HUES64 (cell line): ENCODE measurements at regions not wholly inside any gene's neighbourhood (a gene's known extent, or its start where the extent isn't known, plus 50 kb on each side); places are given as distances from the start of the nearest gene placed in this dataset.

Experiments used
- H3K27ac ChIP-seq: 2 replicates; pipeline ENCODE4 v1.7.0; 2013; ENCODE audit warnings: low read depth, low read length, inconsistent platforms
- H3K27me3 ChIP-seq: 2 replicates; pipeline ENCODE4 v1.6.1; 2013; ENCODE audit warnings: mild to moderate bottlenecking, low read length; ENCODE audit not compliant: insufficient read depth
- H3K36me3 ChIP-seq: 2 replicates; pipeline ENCODE4 v1.6.1; 2013; ENCODE audit warnings: mild to moderate bottlenecking, low read length; ENCODE audit not compliant: insufficient read depth
- H3K4me1 ChIP-seq: 2 replicates; pipeline ENCODE4 v1.6.1; 2013; ENCODE audit warnings: mild to moderate bottlenecking, low read length, moderate library complexity; ENCODE audit not compliant: insufficient read depth
- H3K4me3 ChIP-seq: 2 replicates; pipeline ENCODE4 v1.5.1; 2013; ENCODE audit warnings: mild to moderate bottlenecking, low read length, moderate library complexity
- H3K9ac ChIP-seq: 2 replicates; pipeline ENCODE4 v1.6.1; 2013; ENCODE audit warnings: mild to moderate bottlenecking, low read depth, low read length
- H3K9me3 ChIP-seq: 2 replicates; pipeline ENCODE4 v1.6.1; 2013; ENCODE audit warnings: low read depth, low read length; ENCODE audit not compliant: insufficient read depth
- WGBS: fragments of 150-250, 120-280 bp; methylation state at CpG from one replicate; pipeline ENCODE4 v1.1.7; 2013; ENCODE audit warnings: missing lambda C conversion rate; 5-methylcytosine and 5-hydroxymethylcytosine counted together

DNA sequence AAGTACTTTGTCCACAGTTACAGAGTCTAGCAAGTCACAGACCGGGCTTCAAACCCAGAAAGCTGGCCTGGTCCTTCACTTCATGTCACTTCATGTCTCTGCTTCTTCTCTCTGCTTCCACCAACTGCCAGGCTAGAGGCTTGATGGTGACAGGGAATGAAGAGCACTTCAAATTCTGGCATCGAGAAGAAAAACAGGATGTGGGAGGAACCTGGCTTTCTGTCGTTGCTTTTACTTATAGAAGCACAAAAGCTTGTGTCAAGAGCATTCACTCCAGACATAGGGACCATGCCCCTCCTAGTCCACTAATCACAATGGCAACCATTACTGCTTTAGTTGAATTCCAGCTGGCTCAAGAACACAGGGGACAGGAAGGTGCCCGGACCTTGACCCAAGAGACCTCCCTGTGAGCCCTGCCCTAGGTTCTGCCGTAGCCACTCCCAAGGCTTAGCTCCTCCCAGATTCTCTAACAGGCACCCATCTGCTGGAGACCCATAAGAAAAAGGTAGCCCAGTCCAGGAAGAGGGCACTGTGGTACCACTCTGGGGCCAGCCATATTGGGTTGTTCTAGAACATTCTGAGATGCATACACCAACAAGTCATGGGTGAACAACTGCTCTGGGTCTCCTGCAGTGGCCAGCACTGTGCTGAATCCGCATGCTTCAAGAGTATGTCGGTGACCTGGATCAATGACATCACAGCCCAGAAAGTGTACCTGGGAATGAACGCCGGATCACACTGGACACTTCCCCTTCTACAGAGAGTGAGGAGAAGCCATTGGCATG, 181.8 kb downstream of the C16orf95 start:
- WGBS = 81% methylated on average over 9 of the region's 9 CpGs

GRCh38 chr16:87138316-87138715, 178.9 kb downstream of the C16orf95 start:
- no peaks in the 10 kb centered on the region for H3K4me1 ChIP-seq
- no peaks in the 10 kb centered on the region for H3K36me3 ChIP-seq
- no peak overlapping the region for H3K4me3 ChIP-seq
- H3K27me3 ChIP-seq = no peaks in the 10 kb centered on the region
- no peaks in the 10 kb centered on the region for H3K9me3 ChIP-seq
- H3K9ac ChIP-seq = no peak overlapping the region
- H3K27ac ChIP-seq = no peak overlapping the region
- WGBS = 91% methylated on average over 4 of the region's 4 CpGs

More for the DNA sequence above, 181.8 kb downstream of the C16orf95 start:
- H3K27me3 ChIP-seq = no peaks in the 10 kb centered on the region
- no peak overlapping the region for H3K9ac ChIP-seq
- no peaks in the 10 kb centered on the region for H3K36me3 ChIP-seq
- no peak overlapping the region for H3K4me3 ChIP-seq
- H3K4me1 ChIP-seq = peaks cover 4% of the 10 kb centered on the region; the same call in 1 of the 2 replicates
- H3K27ac ChIP-seq = no peak overlapping the region
- H3K9me3 ChIP-seq = no peaks in the 10 kb centered on the region

- Histone ChIP-seq H3K9ac (no peak overlapping the region), H3K36me3 (no peaks in the 10 kb centered on the region), H3K9me3 (no peaks in the 10 kb centered on the region), H3K4me3 (no peak overlapping the region), H3K27me3 (no peaks in the 10 kb centered on the region), H3K4me1 (no peaks in the 10 kb centered on the region), H3K27ac (no peak overlapping the region)
- WGBS = 93% methylated on average over 13 of the region's 13 CpGs
Observed at GRCh38 chr16:87138738-87139267, 178.4 kb downstream of the C16orf95 start.

DNA sequence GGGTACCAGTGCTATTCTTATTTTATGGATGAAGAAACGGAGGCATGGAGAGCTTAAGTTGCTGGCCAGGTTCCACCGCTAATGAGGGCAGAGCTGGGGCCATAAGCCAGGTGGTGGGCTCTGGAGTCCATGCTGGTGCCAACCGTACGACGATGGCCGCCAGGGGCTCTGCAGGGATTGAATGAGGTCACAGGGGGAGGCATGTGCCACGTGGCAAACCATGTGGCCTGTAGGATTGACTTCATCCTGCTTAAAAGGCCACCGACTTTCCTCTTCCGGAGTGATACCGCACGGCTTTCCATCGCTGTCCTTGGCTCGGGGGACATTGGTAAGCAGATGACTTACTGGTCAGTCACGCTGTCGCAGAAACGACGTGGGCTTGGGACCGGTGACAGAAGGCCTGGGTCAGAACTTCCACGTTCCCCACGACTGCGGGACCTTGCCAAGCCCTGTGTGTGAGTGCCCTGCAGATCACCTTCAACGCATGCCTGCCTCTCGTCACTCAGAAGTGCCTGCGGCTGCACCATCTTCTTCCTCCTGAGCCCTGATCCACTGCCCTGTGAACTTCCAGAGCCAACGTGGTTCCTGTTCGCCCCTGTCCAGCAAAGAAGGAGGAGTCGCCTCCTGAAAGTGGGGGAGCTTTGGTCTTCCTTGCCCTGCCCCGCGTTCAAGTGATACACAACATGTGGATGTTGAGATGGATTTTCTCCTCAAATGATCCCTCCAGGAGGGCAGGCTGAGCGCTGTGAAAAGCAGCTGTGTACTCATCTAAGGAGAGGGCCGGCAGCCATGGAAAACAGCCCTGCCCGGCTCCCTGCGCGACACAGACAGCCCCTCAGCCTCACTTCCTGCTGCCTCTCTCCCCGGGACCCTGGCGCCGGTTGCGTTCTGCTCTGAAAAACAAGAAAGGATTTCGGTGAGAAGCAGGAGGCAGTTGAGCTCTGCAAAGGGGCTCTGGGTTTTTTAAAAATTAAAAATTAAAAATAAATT, 176.7 kb downstream of the C16orf95 start:
- Histone ChIP-seq H3K9ac (no peak overlapping the region), H3K4me1 (no peaks in the 10 kb centered on the region), H3K27me3 (no peaks in the 10 kb centered on the region), H3K27ac (no peak overlapping the region), H3K9me3 (no peaks in the 10 kb centered on the region), H3K36me3 (no peaks in the 10 kb centered on the region), H3K4me3 (no peak overlapping the region)
- WGBS = 94% methylated on average over 39 of the region's 39 CpGs

DNA sequence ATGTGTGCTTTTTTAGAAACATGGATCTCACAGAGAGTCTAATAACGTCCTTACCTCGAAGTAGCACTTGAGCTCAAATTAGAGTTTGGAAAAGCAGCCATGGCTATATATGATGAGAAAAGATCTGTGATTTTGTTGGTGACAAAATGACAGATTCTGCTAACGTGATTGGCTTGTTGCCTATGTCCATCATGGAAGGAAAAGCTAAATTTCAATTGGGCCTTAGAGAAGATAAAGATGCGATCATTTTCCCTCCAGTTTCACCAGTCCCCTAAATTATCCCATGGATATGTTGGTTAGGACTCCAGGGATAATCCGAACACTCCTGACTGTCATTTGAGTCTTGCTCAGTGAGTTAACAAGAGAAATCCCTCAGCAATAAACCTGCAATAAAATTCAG, 175.8 kb downstream of the C16orf95 start:
- Histone ChIP-seq H3K4me1 (no peaks in the 10 kb centered on the region), H3K36me3 (no peaks in the 10 kb centered on the region), H3K27ac (no peak overlapping the region), H3K4me3 (no peak overlapping the region), H3K27me3 (no peaks in the 10 kb centered on the region), H3K9me3 (no peaks in the 10 kb centered on the region), H3K9ac (no peak overlapping the region)
- WGBS = 86% methylated on average over 5 of the region's 5 CpGs

- no peaks in the 10 kb centered on the region for H3K9me3 ChIP-seq
- no peak overlapping the region for H3K4me3 ChIP-seq
- no peaks in the 10 kb centered on the region for H3K4me1 ChIP-seq
- H3K27me3 ChIP-seq = no peaks in the 10 kb centered on the region
- no peak overlapping the region for H3K9ac ChIP-seq
- no peaks in the 10 kb centered on the region for H3K36me3 ChIP-seq
- 64% methylated on average over 15 of the region's 15 CpGs for WGBS
- no peak overlapping the region for H3K27ac ChIP-seq
Observed at GRCh38 chr16:87143661-87144121, 173.5 kb downstream of the C16orf95 start.

DNA sequence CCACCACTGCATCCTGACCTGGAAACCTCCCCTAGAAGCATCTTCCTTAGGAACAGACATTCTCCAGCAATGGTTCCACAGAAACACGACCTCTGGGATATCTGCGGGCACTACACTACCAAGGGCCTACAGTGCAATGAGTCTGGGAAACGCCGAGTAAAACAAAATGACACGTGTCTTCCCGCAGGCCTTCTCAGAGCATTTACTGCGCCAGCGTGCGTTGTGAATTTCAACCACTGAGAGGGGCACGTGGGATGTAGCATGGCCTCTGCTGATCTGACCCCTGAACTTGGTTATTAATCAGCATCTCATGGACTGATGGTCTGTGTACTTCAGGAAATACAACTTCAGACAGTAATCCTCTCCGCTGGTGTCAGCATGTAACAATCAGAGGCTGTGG, 173.0 kb downstream of the C16orf95 start:
- no peak overlapping the region for H3K4me3 ChIP-seq
- no peaks in the 10 kb centered on the region for H3K4me1 ChIP-seq
- H3K27ac ChIP-seq = no peak overlapping the region
- H3K27me3 ChIP-seq = no peaks in the 10 kb centered on the region
- 94% methylated on average over 11 of the region's 11 CpGs for WGBS
- H3K36me3 ChIP-seq = no peaks in the 10 kb centered on the region
- H3K9ac ChIP-seq = no peak overlapping the region
- H3K9me3 ChIP-seq = no peaks in the 10 kb centered on the region

- WGBS = 90% methylated on average over 24 of the region's 24 CpGs
- Histone ChIP-seq H3K36me3 (no peaks in the 10 kb centered on the region), H3K9ac (no peak overlapping the region), H3K4me1 (no peaks in the 10 kb centered on the region), H3K4me3 (no peak overlapping the region), H3K27ac (no peak overlapping the region), H3K27me3 (no peaks in the 10 kb centered on the region), H3K9me3 (0 out of 2 replicates have a peak, but pooled peaks cover 5% of the 10 kb centered on the region)
Observed at GRCh38 chr16:87145181-87146176, 171.7 kb downstream of the C16orf95 start.

- Histone ChIP-seq H3K9me3 (0 out of 2 replicates have a peak, but pooled peaks cover 5% of the 10 kb centered on the region), H3K36me3 (no peaks in the 10 kb centered on the region), H3K27me3 (no peaks in the 10 kb centered on the region), H3K4me1 (0 out of 2 replicates have a peak, but pooled peaks cover 5% of the 10 kb centered on the region), H3K9ac (no peak overlapping the region), H3K4me3 (no peak overlapping the region), H3K27ac (no peak overlapping the region)
- 90% methylated on average over 5 of the region's 5 CpGs for WGBS
Observed at GRCh38 chr16:87146676-87147075, 170.5 kb downstream of the C16orf95 start.

GRCh38 chr16:87149051-87149450, 168.1 kb downstream of the C16orf95 start:
- Histone ChIP-seq H3K4me1 (0 out of 2 replicates have a peak, but pooled peaks cover 5% of the 10 kb centered on the region), H3K27me3 (no peaks in the 10 kb centered on the region), H3K36me3 (no peaks in the 10 kb centered on the region), H3K9ac (no peak overlapping the region), H3K9me3 (0 out of 2 replicates have a peak, but pooled peaks cover 5% of the 10 kb centered on the region), H3K4me3 (no peak overlapping the region), H3K27ac (no peak overlapping the region)
- 95% methylated on average over 1 of the region's 1 CpG for WGBS
